HEK293T (cell line): ENCODE measurements at regions not wholly inside any gene's neighbourhood (a gene's known extent, or its start where the extent isn't known, plus 50 kb on each side); places are given as distances from the start of the nearest gene placed in this dataset.

Source experiments
- CTCF ChIA-PET: fragments of 350-600 bp; formaldehyde crosslinking; extraction: SDS; loops from one replicate; lab custom pipeline; 2021; ENCODE audit warnings: antibody characterized with exemption, inconsistent platforms; lab: Yijun Ruan, JAX
- POLR2A ChIA-PET: fragments of 350-600 bp; formaldehyde crosslinking; extraction: SDS; loops from one replicate; lab custom pipeline; 2020; ENCODE audit warnings: antibody characterized with exemption, inconsistent platforms; lab: Yijun Ruan, JAX
- DNase-seq: peaks from one replicate; pipeline ENCODE4 v3.0.0; 2012; ENCODE audit warnings: mixed read lengths; ENCODE audit errors: extremely low spot score
- ARNT ChIP-seq: fragments of 450-650 bp; IDR thresholded peaks from 2 replicates; pipeline ENCODE4 v1.6.1; 2017; ENCODE audit warnings: mild to moderate bottlenecking
- BHLHE40 ChIP-seq: fragments of 450-650 bp; IDR thresholded peaks from 2 replicates; pipeline ENCODE4 v1.6.1; 2016; ENCODE audit warnings: mild to moderate bottlenecking, moderate library complexity, borderline replicate concordance
- CTBP1 ChIP-seq: fragments of 450-650 bp; IDR thresholded peaks from 2 replicates; pipeline ENCODE4 v1.6.1; 2016; ENCODE audit warnings: borderline replicate concordance
- ELF4 ChIP-seq: fragments of 450-650 bp; IDR thresholded peaks from 2 replicates; pipeline ENCODE4 v1.6.1; 2017; ENCODE audit warnings: antibody characterized with exemption
- FOXA1 ChIP-seq: fragments of 450-650 bp; IDR thresholded peaks from 2 replicates; pipeline ENCODE4 v1.6.1; 2016; ENCODE audit warnings: mild to moderate bottlenecking
- FOXK2 ChIP-seq: fragments of 450-650 bp; IDR thresholded peaks from 2 replicates; pipeline ENCODE4 v1.6.1; 2016; ENCODE audit warnings: mild to moderate bottlenecking
- FOXM1 ChIP-seq: fragments of 450-650 bp; IDR thresholded peaks from 2 replicates; pipeline ENCODE4 v1.6.1; 2017; ENCODE audit warnings: mild to moderate bottlenecking, borderline replicate concordance
- HDGF ChIP-seq: fragments of 450-650 bp; IDR thresholded peaks from 2 replicates; pipeline ENCODE4 v1.6.1; 2017; ENCODE audit warnings: antibody characterized with exemption, borderline replicate concordance
- L3MBTL2 ChIP-seq: fragments of 450-650 bp; conservative IDR thresholded peaks from 2 replicates; pipeline ENCODE4 v1.6.1; 2016; ENCODE audit warnings: mild to moderate bottlenecking
- LEF1 ChIP-seq: fragments of 450-650 bp; IDR thresholded peaks from 2 replicates; pipeline ENCODE4 v1.6.1; 2017; ENCODE audit warnings: mild to moderate bottlenecking, borderline replicate concordance
- NFRKB ChIP-seq: fragments of 450-650 bp; IDR thresholded peaks from 2 replicates; pipeline ENCODE4 v1.6.1; 2016; ENCODE audit warnings: mild to moderate bottlenecking, moderate library complexity
- PKNOX1 ChIP-seq: fragments of 450-650 bp; IDR thresholded peaks from 2 replicates; pipeline ENCODE4 v1.6.1; 2016
- SP1 ChIP-seq: fragments of 450-650 bp; IDR thresholded peaks from 2 replicates; pipeline ENCODE4 v1.6.1; 2017
- SUZ12 ChIP-seq: fragments of 450-650 bp; IDR thresholded peaks from 2 replicates; pipeline ENCODE4 v1.6.1; 2016; ENCODE audit warnings: mild to moderate bottlenecking
- TARDBP ChIP-seq: fragments of 450-650 bp; IDR thresholded peaks from 2 replicates; pipeline ENCODE4 v1.6.1; 2016
- ZNF384 ChIP-seq: fragments of 450-650 bp; IDR thresholded peaks from 2 replicates; pipeline ENCODE4 v1.6.1; 2016

- CTCF ChIA-PET = no interaction called here
- POLR2A ChIA-PET = no interaction called here
- DNase-seq = no peak
- no peak for TF ChIP-seq FOXK2
- no peak for TF ChIP-seq NFRKB
- no peak for TF ChIP-seq SP1
- TF ChIP-seq HDGF = no peak
- no peak for TF ChIP-seq L3MBTL2
- no peak for TF ChIP-seq ELF4
- no peak for TF ChIP-seq PKNOX1
- no peak for TF ChIP-seq ARNT
- no peak for TF ChIP-seq FOXM1
- TF ChIP-seq ZNF384 = no peak
Measured at GRCh38 chr1:55997536-55997935, 581.8 kb downstream of the PLPP3 start.

GRCh38 chr1:55993646-55994318 lies 585.6 kb downstream of the PLPP3 start:
- CTCF ChIA-PET = no interaction called here
- no peak for TF ChIP-seq ZNF384
- TF ChIP-seq PKNOX1 = peak; percentile 6; the same call in 1 of the 2 replicates

GRCh38 chr1:55990007-55990406 lies 589.4 kb downstream of the PLPP3 start:
- no peak for TF ChIP-seq SP1
- TF ChIP-seq HDGF = no peak
- no peak for TF ChIP-seq CTBP1
- no peak for TF ChIP-seq BHLHE40
- TF ChIP-seq LEF1 = no peak
- no peak for TF ChIP-seq PKNOX1
- TF ChIP-seq NFRKB = no peak
- no peak for TF ChIP-seq FOXM1
- no peak for TF ChIP-seq ELF4
- TF ChIP-seq L3MBTL2 = no peak
- no peak for TF ChIP-seq FOXA1
- TF ChIP-seq ZNF384 = no peak
- TF ChIP-seq FOXK2 = no peak
- no peak for TF ChIP-seq TARDBP
- no peak for TF ChIP-seq ARNT
- no peak for TF ChIP-seq SUZ12
- ChIA-PET POLR2A (no interaction called here), CTCF (no interaction called here)
- no peak for DNase-seq

More at GRCh38 chr1:55993646-55994318, 585.6 kb downstream of the PLPP3 start:
- DNase-seq = no peak
- POLR2A ChIA-PET = no interaction called here

GRCh38 chr1:55988963-55989452 lies 590.4 kb downstream of the PLPP3 start:
- TF ChIP-seq LEF1 (no peak), ELF4 (no peak), CTBP1 (no peak), TARDBP (no peak), ZNF384 (no peak), HDGF (no peak), NFRKB (no peak), L3MBTL2 (no peak), FOXA1 (no peak), FOXK2 (no peak), SUZ12 (no peak), SP1 (no peak), BHLHE40 (no peak)
- no peak for DNase-seq
- ChIA-PET POLR2A (no interaction called here), CTCF (no interaction called here)

GRCh38 chr1:55987491-55988249 lies 591.7 kb downstream of the PLPP3 start:
- ChIA-PET CTCF (no interaction called here), POLR2A (no interaction called here)
- no peak for DNase-seq
- TF ChIP-seq FOXM1 (no peak), ZNF384 (no peak), SUZ12 (no peak), HDGF (no peak), TARDBP (no peak), FOXK2 (no peak), PKNOX1 (no peak), BHLHE40 (no peak), CTBP1 (no peak), ARNT (no peak)

GRCh38 chr1:55986003-55986402 lies 593.4 kb downstream of the PLPP3 start:
- CTCF ChIA-PET = no interaction called here

More at GRCh38 chr1:55986003-55986402, 593.4 kb downstream of the PLPP3 start:
- no peak for TF ChIP-seq ZNF384
- TF ChIP-seq HDGF = no peak
- no peak for TF ChIP-seq FOXA1
- no peak for TF ChIP-seq TARDBP
- no peak for TF ChIP-seq FOXK2
- TF ChIP-seq FOXM1 = no peak
- TF ChIP-seq BHLHE40 = no peak
- no peak for TF ChIP-seq NFRKB
- TF ChIP-seq PKNOX1 = no peak
- no peak for TF ChIP-seq SP1
- TF ChIP-seq LEF1 = no peak
- TF ChIP-seq L3MBTL2 = no peak
- TF ChIP-seq ARNT = no peak
- TF ChIP-seq CTBP1 = no peak
- POLR2A ChIA-PET = no interaction called here
- no peak for DNase-seq
